NCI-H1930 (cell line): ENCODE measurements at regions not wholly inside any gene's neighbourhood (a gene's known extent, or its start where the extent isn't known, plus 50 kb on each side); places are given as distances from the start of the nearest gene placed in this dataset.

Source experiments
- DNase-seq, 2 experiments: peaks; one replicate each; lab custom pipeline; 2025; lab: John Stamatoyannopoulos, UW

GRCh38 chr5:155200608-155201007 lies 187.1 kb downstream of the KIF4B start:
- no peak for DNase-seq

GRCh38 chr5:155211764-155212163 lies 198.2 kb downstream of the KIF4B start:
- no peak for DNase-seq

- no peak for DNase-seq
Measured at GRCh38 chr5:155222393-155222792, 208.8 kb downstream of the KIF4B start.

GRCh38 chr5:155229135-155229534 lies 215.6 kb downstream of the KIF4B start:
- DNase-seq: no peak

- no peak for DNase-seq
Measured at GRCh38 chr5:155239803-155240202, 226.2 kb downstream of the KIF4B start.

GRCh38 chr5:155250596-155250995 lies 237.0 kb downstream of the KIF4B start:
- no peak for DNase-seq

GRCh38 chr5:155252025-155252424 lies 238.5 kb downstream of the KIF4B start:
- no peak for DNase-seq

GRCh38 chr5:155252717-155253116 lies 239.2 kb downstream of the KIF4B start:
- no peak for DNase-seq

- no peak for DNase-seq
Measured at GRCh38 chr5:155254399-155254798, 240.8 kb downstream of the KIF4B start.

GRCh38 chr5:155258161-155258560 lies 244.6 kb downstream of the KIF4B start:
- no peak for DNase-seq

- no peak for DNase-seq
Measured at GRCh38 chr5:155259648-155260047, 246.1 kb downstream of the KIF4B start.

GRCh38 chr5:155260798-155261197 lies 247.2 kb downstream of the KIF4B start:
- DNase-seq: no peak

GRCh38 chr5:155263381-155263780 lies 249.8 kb downstream of the KIF4B start:
- no peak for DNase-seq

- no peak for DNase-seq
Measured at GRCh38 chr5:155264809-155265208, 251.3 kb downstream of the KIF4B start.

- DNase-seq: no peak
Measured at GRCh38 chr5:155268770-155269425, 255.3 kb downstream of the KIF4B start.

- no peak for DNase-seq
Measured at GRCh38 chr5:155270725-155271124, 257.2 kb downstream of the KIF4B start.

- no peak for DNase-seq
Measured at GRCh38 chr5:155274484-155274883, 260.9 kb downstream of the KIF4B start.

- no peak for DNase-seq
Measured at GRCh38 chr5:155275222-155275621, 261.7 kb downstream of the KIF4B start.

- no peak for DNase-seq
Measured at GRCh38 chr5:155276231-155276630, 262.7 kb downstream of the KIF4B start.

GRCh38 chr5:155278532-155278931 lies 265.0 kb downstream of the KIF4B start:
- DNase-seq: no peak

- no peak for DNase-seq
Measured at GRCh38 chr5:155282503-155283107, 269.1 kb downstream of the KIF4B start.

GRCh38 chr5:155285706-155286105 lies 272.2 kb downstream of the KIF4B start:
- DNase-seq: no peak

GRCh38 chr5:155290937-155291336 lies 277.4 kb downstream of the KIF4B start:
- no peak for DNase-seq

- DNase-seq: no peak
Measured at GRCh38 chr5:155293605-155294178, 280.1 kb downstream of the KIF4B start.
